ENCODE measurements at regions not wholly inside any gene's neighbourhood (a gene's known extent, or its start where the extent isn't known, plus 50 kb on each side); places are given as distances from the start of the nearest gene placed in this dataset.
A peak's percentile ranks its signal among the peaks of the same experiment; 100 is the strongest.
"Not testable (repeated sequence)": the region's sequence is repeated elsewhere in the genome, so short reads cannot be mapped to it uniquely, and the experiment has no call there.

DNA sequence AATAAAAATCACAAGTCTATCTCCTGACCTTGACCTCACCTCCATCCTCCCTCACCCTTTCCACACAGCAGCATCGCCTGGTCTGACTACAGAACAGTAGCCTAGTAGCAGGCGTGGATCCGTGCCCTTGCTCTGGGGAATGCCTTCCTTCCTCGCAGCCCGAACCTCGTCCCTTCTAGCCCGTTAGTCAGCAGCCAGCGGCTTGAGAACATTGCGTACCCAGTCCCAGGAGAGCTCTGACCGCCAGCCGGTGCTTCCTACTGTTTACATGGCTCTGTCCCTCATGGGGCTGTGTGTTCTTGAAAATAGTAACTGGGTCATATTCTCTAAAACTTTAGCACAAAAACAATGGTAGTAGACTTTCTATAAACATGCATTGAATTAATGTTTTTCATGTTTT, 682.7 kb upstream of the IGFBP3 start:
- peak; percentile 63 to 75 for DNase-seq
- Histone ChIP-seq H3K4me1 (peaks cover 0 to 11% of the 10 kb centered on the region in 2 donors), H3K36me3 (no peaks in the 10 kb centered on the region), H3K27ac (peak overlapping the region; percentile 52 to 56 (median 56)), H3K9me3 (no peaks in the 10 kb centered on the region), H3K27me3 (no peaks in the 10 kb centered on the region), H3K4me3 (replicated peaks in 1 of 3) (no peak overlapping the region)
- intact Hi-C loops (cut with DNase I), result no loop called here
- 48 to 55% methylated on average over 11 of the region's 11 CpGs for WGBS, 2 donors
- TF ChIP-seq, protein P1, sequence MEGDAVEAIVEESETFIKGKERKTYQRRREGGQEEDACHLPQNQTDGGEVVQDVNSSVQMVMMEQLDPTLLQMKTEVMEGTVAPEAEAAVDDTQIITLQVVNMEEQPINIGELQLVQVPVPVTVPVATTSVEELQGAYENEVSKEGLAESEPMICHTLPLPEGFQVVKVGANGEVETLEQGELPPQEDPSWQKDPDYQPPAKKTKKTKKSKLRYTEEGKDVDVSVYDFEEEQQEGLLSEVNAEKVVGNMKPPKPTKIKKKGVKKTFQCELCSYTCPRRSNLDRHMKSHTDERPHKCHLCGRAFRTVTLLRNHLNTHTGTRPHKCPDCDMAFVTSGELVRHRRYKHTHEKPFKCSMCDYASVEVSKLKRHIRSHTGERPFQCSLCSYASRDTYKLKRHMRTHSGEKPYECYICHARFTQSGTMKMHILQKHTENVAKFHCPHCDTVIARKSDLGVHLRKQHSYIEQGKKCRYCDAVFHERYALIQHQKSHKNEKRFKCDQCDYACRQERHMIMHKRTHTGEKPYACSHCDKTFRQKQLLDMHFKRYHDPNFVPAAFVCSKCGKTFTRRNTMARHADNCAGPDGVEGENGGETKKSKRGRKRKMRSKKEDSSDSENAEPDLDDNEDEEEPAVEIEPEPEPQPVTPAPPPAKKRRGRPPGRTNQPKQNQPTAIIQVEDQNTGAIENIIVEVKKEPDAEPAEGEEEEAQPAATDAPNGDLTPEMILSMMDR (IDR thresholded peaks at IDR 0.05), result no peak
- TF ChIP-seq POLR2A (IDR thresholded peaks at IDR 0.05), result no peak

DNA sequence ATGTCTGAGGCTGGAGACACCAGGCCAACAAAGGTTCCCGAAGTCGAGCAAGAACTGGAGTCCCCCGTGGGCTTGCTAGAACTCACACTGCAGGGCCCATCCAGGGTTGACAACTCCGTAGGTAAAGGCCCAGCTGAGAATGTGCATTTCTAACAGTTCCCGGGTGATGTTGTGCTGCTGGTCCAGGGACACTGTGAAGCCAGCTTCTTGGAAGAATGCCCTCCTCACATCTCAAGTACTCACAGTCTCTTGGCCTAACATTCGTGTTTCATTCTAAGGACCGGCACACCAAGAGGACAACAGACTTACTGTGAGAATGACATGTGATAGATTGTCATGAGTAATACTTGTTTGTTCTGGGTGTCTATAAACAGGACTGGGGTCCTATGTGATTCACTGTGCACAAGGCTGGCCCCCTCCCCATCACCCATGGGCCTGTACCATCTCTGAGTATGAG, 682.3 kb upstream of the IGFBP3 start:
- Histone ChIP-seq H3K4me3 (replicated peaks in 1 of 3) (no peak overlapping the region), H3K36me3 (no peaks in the 10 kb centered on the region), H3K27ac (peak overlapping the region; percentile 43 to 56 (median 56)), H3K4me1 (peaks cover 0 to 11% of the 10 kb centered on the region in 2 donors), H3K9me3 (no peaks in the 10 kb centered on the region), H3K27me3 (no peaks in the 10 kb centered on the region)
- intact Hi-C loops (cut with DNase I), result no loop called here
- WGBS, 2 donors, result 50 to 65% methylated on average over 7 of the region's 7 CpGs
- TF ChIP-seq, protein P1 (IDR thresholded peaks at IDR 0.05), result no peak
- TF ChIP-seq POLR2A (IDR thresholded peaks at IDR 0.05), result no peak
- peak; percentile 25 to 38 for DNase-seq

DNA sequence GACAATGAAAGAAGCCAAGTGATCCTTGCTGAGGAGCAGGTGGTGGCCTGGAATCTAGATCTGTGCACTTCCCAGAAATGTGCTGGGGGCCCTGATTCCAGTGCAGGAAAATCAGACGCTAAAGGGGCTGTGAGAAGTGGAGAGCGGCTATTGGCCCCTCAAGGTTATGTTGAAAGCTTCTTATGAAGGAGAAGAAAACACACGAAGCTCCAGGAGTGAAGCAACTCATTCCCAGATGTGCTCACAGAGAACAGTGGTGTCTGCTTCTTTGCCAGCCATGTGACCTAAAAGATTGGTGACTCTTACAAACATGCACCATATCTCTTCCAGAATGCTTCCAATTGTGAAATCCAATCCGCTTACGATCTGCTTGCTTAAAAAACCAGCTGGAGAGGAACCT, 679.3 kb upstream of the IGFBP3 start:
- no peaks in the 10 kb centered on the region for H3K27me3 ChIP-seq
- no peak overlapping the region for H3K27ac ChIP-seq

DNA sequence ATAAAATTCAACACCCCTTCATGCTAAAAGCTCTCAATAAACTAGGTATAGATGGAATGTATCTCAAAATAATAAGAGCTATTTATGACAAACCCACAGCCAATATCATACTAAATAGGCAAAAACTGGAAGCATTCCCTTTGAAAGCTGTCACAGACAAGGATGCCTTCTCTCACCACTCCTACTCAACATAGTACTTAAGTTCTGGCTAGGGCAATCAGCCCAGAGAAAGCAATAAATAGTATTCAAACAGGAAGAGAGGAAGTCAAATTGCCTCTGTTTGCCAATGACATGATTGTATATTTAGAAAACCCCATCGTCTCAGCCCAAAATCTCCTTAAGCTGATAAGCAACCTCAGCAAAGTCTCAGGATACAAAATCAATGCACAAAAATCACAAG, 673.8 kb upstream of the IGFBP3 start:
- H3K4me1 ChIP-seq; H3K36me3 ChIP-seq; H3K27ac ChIP-seq; H3K9me3 ChIP-seq; H3K27me3 ChIP-seq; DNase-seq; H3K4me3 ChIP-seq (replicated peaks in 1 of 3); intact Hi-C loops (cut with DNase I): not testable (repeated sequence)
- 48 to 70% methylated on average over 1 of the region's 1 CpG for WGBS, 2 donors

More for the DNA sequence above, 679.3 kb upstream of the IGFBP3 start:
- Histone ChIP-seq H3K9me3 (no peaks in the 10 kb centered on the region), H3K4me3 (replicated peaks in 1 of 3) (no peak overlapping the region), H3K36me3 (no peaks in the 10 kb centered on the region), H3K4me1 (peaks cover 0 to 11% of the 10 kb centered on the region in 2 donors)
- intact Hi-C loops (cut with DNase I), result no loop called here
- TF ChIP-seq, protein P1 (IDR thresholded peaks at IDR 0.05), result no peak
- TF ChIP-seq POLR2A (IDR thresholded peaks at IDR 0.05), result no peak
- 89 to 99% methylated on average over 5 of the region's 5 CpGs for WGBS, 2 donors
- no peak for DNase-seq

DNA sequence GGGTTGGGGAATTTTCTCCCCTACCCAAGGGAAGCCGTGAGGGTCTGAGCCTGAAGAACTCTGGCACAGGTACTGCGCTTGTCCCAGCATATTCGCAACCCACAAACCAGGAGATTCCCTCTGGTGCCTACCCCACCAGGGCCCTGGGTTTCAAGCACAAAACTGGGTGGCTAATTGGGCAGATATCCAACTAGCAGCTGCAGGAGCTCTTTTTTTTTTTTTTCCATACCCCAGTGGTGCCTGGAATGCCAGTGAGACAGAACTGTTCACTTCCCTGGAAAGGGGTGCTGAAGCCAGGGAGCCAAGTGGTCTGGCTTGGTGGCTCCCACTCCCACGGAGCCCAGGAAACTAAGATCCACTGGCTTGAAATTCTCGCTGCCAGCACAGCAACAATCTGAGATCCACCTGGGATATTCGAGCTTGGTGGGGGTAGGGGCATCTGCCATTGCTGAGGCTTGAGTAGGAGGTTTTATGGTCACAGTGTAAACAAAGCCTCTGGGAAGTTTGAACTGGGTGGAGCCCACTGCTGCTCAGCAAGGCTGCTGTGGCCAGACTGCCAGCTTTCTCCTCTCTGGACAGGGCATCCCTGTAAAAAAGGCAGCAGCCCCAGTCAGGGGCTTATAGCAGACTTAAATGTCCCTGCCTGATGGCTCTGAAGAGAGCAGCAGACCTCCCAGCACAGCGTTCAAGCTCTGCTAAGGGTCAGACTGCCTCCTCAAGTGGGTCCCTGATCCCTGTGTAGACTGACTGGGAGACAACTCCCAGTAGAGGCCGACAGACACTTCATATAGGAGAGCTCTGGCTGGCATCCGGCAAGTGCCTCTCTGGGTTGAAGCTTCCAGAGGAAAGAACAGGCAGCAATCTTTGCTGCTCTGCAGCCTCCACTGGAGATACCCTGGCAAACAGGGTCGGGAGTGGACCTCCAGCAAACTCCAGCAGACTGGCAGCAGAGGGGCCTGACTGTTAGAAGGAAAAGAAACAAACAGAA, 670.1 kb upstream of the IGFBP3 start:
- intact Hi-C loops (cut with DNase I); H3K27me3 ChIP-seq; H3K36me3 ChIP-seq; H3K4me1 ChIP-seq; H3K9me3 ChIP-seq; H3K27ac ChIP-seq; H3K4me3 ChIP-seq (replicated peaks in 1 of 3): not testable (repeated sequence)
- 52 to 70% methylated on average over 9 to 10 of the region's 10 CpGs for WGBS, 2 donors
- peak in 1 of 2 donors; percentile 62 for DNase-seq

DNA sequence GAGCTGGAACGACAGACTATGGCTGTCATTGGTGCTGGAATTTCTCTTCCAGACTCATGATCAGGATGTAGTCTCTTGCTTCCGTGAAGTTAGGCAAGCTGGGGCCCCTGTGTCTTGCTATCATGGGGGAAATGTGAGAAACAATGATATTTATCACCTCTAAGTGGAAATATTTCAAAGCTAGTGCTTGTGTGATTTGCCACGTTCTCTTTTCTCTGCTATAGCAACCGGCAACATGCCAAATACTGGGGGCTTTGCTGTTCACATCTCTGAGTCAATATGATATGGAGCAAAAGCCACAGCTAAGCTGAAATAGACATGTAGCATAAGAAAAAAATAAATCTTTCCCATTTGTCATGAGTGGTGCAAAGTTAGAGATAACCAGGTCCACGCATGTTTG, 668.2 kb upstream of the IGFBP3 start:
- Histone ChIP-seq H3K4me1 (no peaks in the 10 kb centered on the region), H3K27me3 (no peaks in the 10 kb centered on the region), H3K4me3 (replicated peaks in 1 of 3) (no peak overlapping the region), H3K9me3 (no peaks in the 10 kb centered on the region), H3K27ac (no peak overlapping the region), H3K36me3 (no peaks in the 10 kb centered on the region)
- TF ChIP-seq, protein P1 (IDR thresholded peaks at IDR 0.05), result no peak
- no peak for TF ChIP-seq POLR2A (IDR thresholded peaks at IDR 0.05)
- no peak for DNase-seq
- WGBS, 2 donors, result 70 to 79% methylated on average over 5 of the region's 5 CpGs
- intact Hi-C loops (cut with DNase I), result no loop called here

All from thyroid gland (tissue), 4 donors.